ENCODE measurements at regions not wholly inside any gene's neighbourhood (a gene's known extent, or its start where the extent isn't known, plus 50 kb on each side); places are given as distances from the start of the nearest gene placed in this dataset.
A peak's percentile ranks its signal among the peaks of the same experiment; 100 is the strongest.

DNA sequence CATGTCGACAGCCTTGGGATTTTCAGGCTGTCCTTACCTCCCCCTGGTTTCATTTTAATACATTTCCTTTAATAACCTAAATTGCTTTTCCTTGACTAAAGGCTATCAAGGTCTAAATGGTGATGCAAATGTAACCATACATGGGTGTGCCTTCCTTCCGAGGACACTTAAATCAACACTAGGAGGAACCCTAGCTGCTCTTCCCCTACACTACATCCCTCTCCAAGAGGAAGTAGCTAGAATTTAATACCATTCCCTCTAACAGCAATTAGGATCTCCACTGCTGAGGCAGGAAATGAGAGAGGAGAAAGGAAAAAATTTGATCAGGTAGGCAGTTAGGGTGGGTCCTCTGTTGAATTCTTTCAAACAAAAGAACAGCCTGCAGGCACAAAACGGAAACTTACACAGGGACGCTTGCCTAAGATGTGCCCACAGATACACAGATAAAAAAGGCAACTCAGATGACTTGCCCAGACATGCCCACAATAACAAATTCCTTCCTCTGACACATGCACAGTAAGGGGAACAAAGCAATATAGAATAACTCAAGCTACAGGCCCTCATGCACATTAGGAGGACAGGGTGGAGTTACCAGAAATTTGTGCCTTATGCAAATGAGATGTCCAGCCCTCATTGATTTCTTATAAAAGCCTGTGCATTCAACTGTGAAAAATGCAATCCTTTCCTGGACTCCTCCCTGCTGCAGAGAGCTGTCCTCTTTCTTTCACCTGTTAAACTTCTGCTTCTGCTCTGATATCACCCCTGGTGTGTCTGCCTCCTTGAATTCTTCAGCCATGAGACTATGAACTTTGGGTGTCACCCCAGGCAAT, 1024.4 kb upstream of the CADM2 start:
- BruUV-seq (replicated peaks), result no TSS peak
- no peak for FAIRE-seq
- WGBS (ENCODE audit: insufficient coverage, insufficient replicate concordance, low lambda C conversion rate, missing lambda C conversion rate), result 38% methylated on average over 4 of the region's 4 CpGs

DNA sequence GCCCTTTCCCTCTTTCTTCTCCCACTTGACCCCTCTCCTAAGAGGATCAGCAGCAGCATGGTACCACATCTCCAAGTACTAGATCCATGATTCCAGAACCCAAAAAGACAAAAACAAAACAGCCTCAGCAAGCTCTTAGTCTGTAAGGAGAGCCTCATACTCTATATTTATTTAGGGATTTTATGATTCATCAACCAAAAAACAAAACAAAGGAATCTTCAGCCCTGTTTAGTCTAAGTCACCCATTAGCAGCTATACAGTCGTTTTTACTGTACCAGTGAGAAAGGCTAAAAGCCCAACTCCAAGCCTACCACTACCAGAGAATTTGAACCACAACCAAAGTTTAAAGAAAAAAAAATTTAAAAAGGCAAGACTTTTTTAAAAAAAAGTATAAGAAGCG, 1020.3 kb upstream of the CADM2 start:
- H3K27me3 ChIP-seq (replicated peaks in 1 of 2; ENCODE audit: control insufficient read depth in 2 of 2, insufficient read depth in 2 of 2, low read length in 1 of 2), result no peaks in the 10 kb centered on the region
- no peak overlapping the region for H3K4me3 ChIP-seq
- in situ Hi-C loops (cut with MboI) (no loop called here), intact Hi-C loops (cut with micrococcal nuclease; ENCODE audit: unreplicated experiment) (no loop called here)
- FAIRE-seq (no peak), ATAC-seq (no peak), DNase-seq (ENCODE audit: low read depth, low spot score) (no peak)
- TF ChIP-seq EGR1 (IDR thresholded peaks at IDR 0.05; ENCODE audit: borderline replicate concordance in 1 of 2, low read depth in 2 of 2, low read length in 2 of 2), result no peak
- TF ChIP-seq PAX5 (IDR thresholded peaks at IDR 0.05; ENCODE audit: borderline replicate concordance, low read depth, low read length), result no peak
- TF ChIP-seq, protein P1, sequence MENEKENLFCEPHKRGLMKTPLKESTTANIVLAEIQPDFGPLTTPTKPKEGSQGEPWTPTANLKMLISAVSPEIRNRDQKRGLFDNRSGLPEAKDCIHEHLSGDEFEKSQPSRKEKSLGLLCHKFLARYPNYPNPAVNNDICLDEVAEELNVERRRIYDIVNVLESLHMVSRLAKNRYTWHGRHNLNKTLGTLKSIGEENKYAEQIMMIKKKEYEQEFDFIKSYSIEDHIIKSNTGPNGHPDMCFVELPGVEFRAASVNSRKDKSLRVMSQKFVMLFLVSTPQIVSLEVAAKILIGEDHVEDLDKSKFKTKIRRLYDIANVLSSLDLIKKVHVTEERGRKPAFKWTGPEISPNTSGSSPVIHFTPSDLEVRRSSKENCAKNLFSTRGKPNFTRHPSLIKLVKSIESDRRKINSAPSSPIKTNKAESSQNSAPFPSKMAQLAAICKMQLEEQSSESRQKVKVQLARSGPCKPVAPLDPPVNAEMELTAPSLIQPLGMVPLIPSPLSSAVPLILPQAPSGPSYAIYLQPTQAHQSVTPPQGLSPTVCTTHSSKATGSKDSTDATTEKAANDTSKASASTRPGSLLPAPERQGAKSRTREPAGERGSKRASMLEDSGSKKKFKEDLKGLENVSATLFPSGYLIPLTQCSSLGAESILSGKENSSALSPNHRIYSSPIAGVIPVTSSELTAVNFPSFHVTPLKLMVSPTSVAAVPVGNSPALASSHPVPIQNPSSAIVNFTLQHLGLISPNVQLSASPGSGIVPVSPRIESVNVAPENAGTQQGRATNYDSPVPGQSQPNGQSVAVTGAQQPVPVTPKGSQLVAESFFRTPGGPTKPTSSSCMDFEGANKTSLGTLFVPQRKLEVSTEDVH (IDR thresholded peaks at IDR 0.05; ENCODE audit: low read depth, partially characterized antibody), result no peak
- TF ChIP-seq CHD4 (IDR thresholded peaks at IDR 0.05), result no peak
- TF ChIP-seq EZH2 (IDR thresholded peaks at IDR 0.05; ENCODE audit: borderline replicate concordance, control insufficient read depth, low read depth, low read length), result no peak
- TF ChIP-seq, protein P2, sequence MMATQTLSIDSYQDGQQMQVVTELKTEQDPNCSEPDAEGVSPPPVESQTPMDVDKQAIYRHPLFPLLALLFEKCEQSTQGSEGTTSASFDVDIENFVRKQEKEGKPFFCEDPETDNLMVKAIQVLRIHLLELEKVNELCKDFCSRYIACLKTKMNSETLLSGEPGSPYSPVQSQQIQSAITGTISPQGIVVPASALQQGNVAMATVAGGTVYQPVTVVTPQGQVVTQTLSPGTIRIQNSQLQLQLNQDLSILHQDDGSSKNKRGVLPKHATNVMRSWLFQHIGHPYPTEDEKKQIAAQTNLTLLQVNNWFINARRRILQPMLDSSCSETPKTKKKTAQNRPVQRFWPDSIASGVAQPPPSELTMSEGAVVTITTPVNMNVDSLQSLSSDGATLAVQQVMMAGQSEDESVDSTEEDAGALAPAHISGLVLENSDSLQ (IDR thresholded peaks at IDR 0.05), result no peak
- TF ChIP-seq SUPT20H (IDR thresholded peaks at IDR 0.05; ENCODE audit: borderline replicate concordance, control insufficient read depth, low read depth, low read length), result no peak
- no peak for TF ChIP-seq TARDBP (IDR thresholded peaks at IDR 0.05; ENCODE audit: borderline replicate concordance)
- H4K20me1 ChIP-seq (ENCODE audit: control insufficient read depth, insufficient read depth), result no peaks in the 10 kb centered on the region
- ChIA-PET RAD21 (ENCODE audit: unreplicated experiment) (no interaction called here), CTCF (interaction anchor here (0.7 to 1.9 kb wide), 3 partner anchors 17 to 116 kb away, joined by 3 to 5 read pairs (median 3); no protein-coding TSS in a partner anchor), SMC1A (ENCODE audit: uncharacterized antibody, unreplicated experiment) (no interaction called here), POLR2A (no interaction called here)
- no peaks in the 10 kb centered on the region for H3K4me1 ChIP-seq (ENCODE audit: control insufficient read depth, insufficient read depth, low read length)
- no peak overlapping the region for H3K9ac ChIP-seq (ENCODE audit: control insufficient read depth, insufficient read depth, low read length)
- H3K79me2 ChIP-seq (ENCODE audit: control insufficient read depth, insufficient read depth, low read length), result no peaks in the 10 kb centered on the region
- H3K36me3 ChIP-seq (ENCODE audit: control insufficient read depth in 2 of 2, insufficient read depth in 2 of 2, low read length in 1 of 2), result no peaks in the 10 kb centered on the region
- 21% methylated on average over 2 of the region's 2 CpGs for WGBS (ENCODE audit: insufficient coverage, insufficient replicate concordance, low lambda C conversion rate, missing lambda C conversion rate)
- BruUV-seq (replicated peaks), result no TSS peak
- no peak overlapping the region for H2AFZ ChIP-seq (ENCODE audit: control insufficient read depth, low read depth, low read length)
- no peak overlapping the region for H3K27ac ChIP-seq (ENCODE audit: control insufficient read depth, insufficient read depth)
- no peak overlapping the region for H3K4me2 ChIP-seq (ENCODE audit: control insufficient read depth, insufficient read depth)
- H3K9me3 ChIP-seq (replicated peaks; ENCODE audit: control insufficient read depth, insufficient read depth, low read length), result no peaks in the 10 kb centered on the region

More for the DNA sequence above, 1024.4 kb upstream of the CADM2 start:
- ChIA-PET CTCF (no interaction called here), SMC1A (ENCODE audit: uncharacterized antibody, unreplicated experiment) (no interaction called here), RAD21 (ENCODE audit: unreplicated experiment) (no interaction called here), POLR2A (no interaction called here)
- Histone ChIP-seq H2AFZ (ENCODE audit: control insufficient read depth, low read depth, low read length) (no peak overlapping the region; the same call in 1 of the 2 replicates), H3K9me3 (replicated peaks; ENCODE audit: control insufficient read depth, insufficient read depth, low read length) (no peaks in the 10 kb centered on the region; the same call in 2 of the 3 replicates), H4K20me1 (ENCODE audit: control insufficient read depth, insufficient read depth) (no peaks in the 10 kb centered on the region), H3K27ac (ENCODE audit: control insufficient read depth, insufficient read depth) (no peak overlapping the region), H3K4me3 (no peak overlapping the region), H3K79me2 (ENCODE audit: control insufficient read depth, insufficient read depth, low read length) (no peaks in the 10 kb centered on the region), H3K4me1 (ENCODE audit: control insufficient read depth, insufficient read depth, low read length) (no peaks in the 10 kb centered on the region), H3K27me3 (replicated peaks in 1 of 2; ENCODE audit: control insufficient read depth in 2 of 2, insufficient read depth in 2 of 2, low read length in 1 of 2) (no peaks in the 10 kb centered on the region), H3K9ac (ENCODE audit: control insufficient read depth, insufficient read depth, low read length) (no peak overlapping the region), H3K4me2 (ENCODE audit: control insufficient read depth, insufficient read depth) (no peak overlapping the region), H3K36me3 (ENCODE audit: control insufficient read depth in 2 of 2, insufficient read depth in 2 of 2, low read length in 1 of 2) (no peaks in the 10 kb centered on the region)
- peak; percentile 83 for ATAC-seq
- in situ Hi-C loops (cut with MboI) (no loop called here), intact Hi-C loops (cut with micrococcal nuclease; ENCODE audit: unreplicated experiment) (no loop called here)
- peak; percentile 5 for DNase-seq (ENCODE audit: low read depth, low spot score)
- TF ChIP-seq CBX5 (IDR thresholded peaks at IDR 0.05; ENCODE audit: low read depth) (no peak), JUND (IDR thresholded peaks at IDR 0.05; ENCODE audit: low read depth, low read length) (no peak)

All from GM12878 (cell line).